ENCODE measurements at regions not wholly inside any gene's neighbourhood (a gene's known extent, or its start where the extent isn't known, plus 50 kb on each side); places are given as distances from the start of the nearest gene placed in this dataset.
"Not testable (repeated sequence)": the region's sequence is repeated elsewhere in the genome, so short reads cannot be mapped to it uniquely, and the experiment has no call there.

DNA sequence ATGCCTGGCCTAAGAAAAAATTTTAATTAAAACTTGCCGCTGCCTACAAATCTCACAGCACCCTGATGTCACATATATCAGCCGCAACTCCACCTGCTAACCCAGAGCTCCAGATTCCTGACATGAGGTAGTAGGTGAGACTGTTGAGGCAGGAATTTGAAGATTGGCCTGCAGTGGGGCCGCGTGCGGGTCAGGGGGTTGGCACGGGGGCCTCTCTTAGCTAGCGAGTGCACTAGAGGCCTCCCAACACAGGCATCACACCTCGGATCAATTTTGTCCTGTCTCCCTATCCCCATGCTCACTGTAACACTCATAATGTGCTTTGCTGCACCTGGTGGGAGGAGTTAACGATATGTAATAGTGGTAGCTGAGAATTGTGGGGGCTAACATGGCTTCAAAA lies 349.8 kb downstream of the CDC5L start:
- Mint-ChIP-seq H3K4me3 (no peak overlapping the region), H3K9me3 (no peaks in the 10 kb centered on the region), H3K36me3 (ENCODE audit: low read depth) (no peaks in the 10 kb centered on the region), H3K4me1 (peaks cover 6% of the 10 kb centered on the region), H3K27me3 (no peaks in the 10 kb centered on the region), H3K27ac (no peak overlapping the region)
- intact Hi-C loops (cut with micrococcal nuclease): no loop called here
- no peak for DNase-seq

DNA sequence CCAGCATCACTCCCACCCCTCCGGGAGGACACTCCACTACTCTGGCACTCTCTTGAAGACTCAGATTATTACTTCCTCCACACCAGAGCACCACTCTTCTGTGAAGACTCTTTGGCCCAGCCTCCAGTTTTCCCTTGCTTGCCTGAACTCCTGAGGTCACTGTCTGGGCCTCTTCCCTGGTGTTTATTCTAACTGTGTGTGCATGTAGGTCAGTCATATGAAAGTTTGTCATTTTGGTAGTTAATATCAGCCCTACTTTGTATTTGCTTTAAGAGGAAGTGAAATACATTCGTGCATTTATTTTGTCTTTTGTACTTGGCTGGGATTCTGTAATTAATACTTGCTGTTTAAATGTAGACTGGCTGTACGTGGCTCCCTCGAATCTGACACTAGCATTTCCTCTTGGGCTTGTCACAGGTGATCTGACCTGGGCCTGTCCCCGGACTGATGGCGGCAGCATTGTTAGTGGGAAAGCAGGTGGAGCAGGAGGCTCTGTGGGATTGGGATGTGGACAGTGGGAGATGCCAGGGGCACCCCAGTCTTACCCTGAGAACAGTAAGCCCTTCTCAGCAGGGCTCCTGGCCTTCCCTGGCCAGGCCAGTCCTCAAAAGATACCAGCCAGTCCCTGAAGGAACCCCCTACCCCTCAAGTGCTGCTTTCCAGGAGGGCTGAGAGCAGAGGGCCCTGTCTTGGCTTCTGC lies 350.5 kb downstream of the CDC5L start:
- no peaks in the 10 kb centered on the region for H3K9me3 Mint-ChIP-seq
- H3K36me3 Mint-ChIP-seq (ENCODE audit: low read depth): no peaks in the 10 kb centered on the region
- no peak overlapping the region for H3K27ac Mint-ChIP-seq
- intact Hi-C loops (cut with micrococcal nuclease): no loop called here
- H3K27me3 Mint-ChIP-seq: no peaks in the 10 kb centered on the region
- H3K4me3 Mint-ChIP-seq: no peak overlapping the region
- peaks cover 6% of the 10 kb centered on the region for H3K4me1 Mint-ChIP-seq
- peak; percentile 52 for DNase-seq

- DNase-seq: peak; percentile 35
- Mint-ChIP-seq H3K4me3 (no peak overlapping the region), H3K4me1 (peaks cover 6% of the 10 kb centered on the region), H3K9me3 (no peaks in the 10 kb centered on the region), H3K27me3 (no peaks in the 10 kb centered on the region), H3K36me3 (ENCODE audit: low read depth) (no peaks in the 10 kb centered on the region), H3K27ac (peak overlapping the region; percentile 53)
- intact Hi-C loops (cut with micrococcal nuclease): no loop called here
Measured at GRCh38 chr6:44738601-44739146, 351.2 kb downstream of the CDC5L start.

DNA sequence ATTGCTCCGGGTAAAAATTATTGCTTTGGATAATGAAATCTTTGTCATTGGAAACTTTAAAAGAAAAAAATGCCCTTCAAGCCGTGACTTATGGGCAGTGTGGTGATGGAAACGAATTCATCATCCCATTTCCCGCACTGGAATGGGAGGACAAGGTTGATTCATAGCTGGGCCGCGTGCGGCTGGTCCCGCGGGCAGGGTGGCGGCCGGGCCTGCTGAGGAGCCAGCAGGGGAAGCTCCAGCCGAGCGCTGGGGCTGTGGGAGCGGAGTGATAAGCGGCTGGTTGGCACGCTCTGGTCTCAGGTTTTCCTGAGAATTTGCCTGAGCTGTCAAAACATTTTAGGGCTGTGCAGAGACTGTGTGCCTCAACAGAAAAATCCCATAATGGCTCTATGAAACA lies 351.7 kb downstream of the CDC5L start:
- Mint-ChIP-seq H3K9me3 (no peaks in the 10 kb centered on the region), H3K4me1 (peaks cover 6% of the 10 kb centered on the region), H3K36me3 (ENCODE audit: low read depth) (no peaks in the 10 kb centered on the region), H3K27me3 (no peaks in the 10 kb centered on the region), H3K4me3 (no peak overlapping the region), H3K27ac (no peak overlapping the region)
- DNase-seq: no peak
- intact Hi-C loops (cut with micrococcal nuclease): no loop called here

DNA sequence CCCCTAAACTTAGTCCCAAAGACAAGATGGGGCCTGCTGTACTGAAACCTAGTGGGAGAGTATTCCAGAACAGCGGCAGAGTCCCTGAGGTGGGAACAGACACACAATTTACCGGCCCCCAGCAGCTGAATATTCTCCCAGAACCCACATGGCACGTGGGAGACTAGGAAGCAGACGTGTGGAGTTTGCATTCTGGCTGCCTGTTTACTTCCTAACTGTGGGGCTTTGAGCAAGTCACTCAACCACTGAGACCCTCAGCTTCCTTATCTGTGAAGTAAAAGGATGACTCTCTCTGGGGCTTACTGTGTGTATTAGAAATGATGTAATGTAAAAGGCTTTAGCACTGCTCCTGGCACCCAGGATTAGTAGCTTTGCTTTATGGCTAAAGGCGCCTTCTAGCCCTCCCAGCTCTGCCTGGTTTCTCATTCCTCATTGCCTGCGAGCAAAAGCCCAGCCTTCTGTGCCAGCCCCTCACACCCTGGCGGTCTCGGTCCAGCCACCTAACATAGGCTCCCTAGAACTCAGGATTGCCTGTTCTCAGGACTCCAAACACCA lies 353.1 kb downstream of the CDC5L start:
- Mint-ChIP-seq H3K27ac (no peak overlapping the region), H3K9me3 (no peaks in the 10 kb centered on the region), H3K36me3 (ENCODE audit: low read depth) (no peaks in the 10 kb centered on the region), H3K4me1 (peaks cover 2% of the 10 kb centered on the region), H3K4me3 (no peak overlapping the region), H3K27me3 (no peaks in the 10 kb centered on the region)
- DNase-seq: no peak
- intact Hi-C loops (cut with micrococcal nuclease): no loop called here

DNA sequence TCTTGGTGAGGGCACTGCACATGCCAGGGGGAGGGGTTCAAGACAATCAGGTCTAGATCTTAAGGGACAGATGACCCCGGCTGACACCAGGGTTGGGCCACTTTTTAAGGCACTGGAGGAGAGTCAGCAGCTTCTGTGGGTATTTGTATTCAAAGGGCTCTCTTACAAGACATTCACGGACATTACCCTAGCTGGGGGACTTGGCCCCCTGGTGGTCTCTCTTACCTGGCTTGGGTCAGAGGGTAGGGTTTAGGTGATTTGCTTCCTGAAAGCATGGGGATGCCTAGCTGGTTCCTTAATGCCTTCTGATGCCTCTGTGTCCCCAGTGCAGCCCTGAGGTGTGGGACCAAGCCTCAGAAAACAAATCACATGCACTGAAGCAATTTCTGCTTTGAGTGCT lies 354.7 kb downstream of the CDC5L start:
- Mint-ChIP-seq H3K4me1 (peaks cover 2% of the 10 kb centered on the region), H3K9me3 (no peaks in the 10 kb centered on the region), H3K4me3 (no peak overlapping the region), H3K36me3 (ENCODE audit: low read depth) (no peaks in the 10 kb centered on the region), H3K27me3 (no peaks in the 10 kb centered on the region), H3K27ac (no peak overlapping the region)
- intact Hi-C loops (cut with micrococcal nuclease): no loop called here
- no peak for DNase-seq

- no peaks in the 10 kb centered on the region for H3K27me3 Mint-ChIP-seq
- intact Hi-C loops (cut with micrococcal nuclease): no loop called here
- H3K27ac Mint-ChIP-seq: no peak overlapping the region
- H3K9me3 Mint-ChIP-seq: no peaks in the 10 kb centered on the region
- no peak for DNase-seq
- H3K4me1 Mint-ChIP-seq: peaks cover 2% of the 10 kb centered on the region
- no peaks in the 10 kb centered on the region for H3K36me3 Mint-ChIP-seq (ENCODE audit: low read depth)
- no peak overlapping the region for H3K4me3 Mint-ChIP-seq
Measured at GRCh38 chr6:44742828-44743372, 355.4 kb downstream of the CDC5L start.

- H3K36me3 Mint-ChIP-seq (ENCODE audit: low read depth); H3K4me1 Mint-ChIP-seq; H3K27me3 Mint-ChIP-seq; H3K4me3 Mint-ChIP-seq; DNase-seq; H3K27ac Mint-ChIP-seq; intact Hi-C loops (cut with micrococcal nuclease): not testable (repeated sequence)
- peaks cover 12% of the 10 kb centered on the region for H3K9me3 Mint-ChIP-seq
Measured at GRCh38 chr6:44760116-44760515, 372.6 kb downstream of the CDC5L start.

- no peak for DNase-seq
- Mint-ChIP-seq H3K9me3 (peaks cover 12% of the 10 kb centered on the region), H3K4me1 (no peaks in the 10 kb centered on the region), H3K4me3 (no peak overlapping the region), H3K27ac (no peak overlapping the region), H3K36me3 (ENCODE audit: low read depth) (peaks cover 2% of the 10 kb centered on the region), H3K27me3 (peaks cover 7% of the 10 kb centered on the region)
- intact Hi-C loops (cut with micrococcal nuclease): no loop called here
Measured at GRCh38 chr6:44761046-44761445, 373.5 kb downstream of the CDC5L start.

DNA sequence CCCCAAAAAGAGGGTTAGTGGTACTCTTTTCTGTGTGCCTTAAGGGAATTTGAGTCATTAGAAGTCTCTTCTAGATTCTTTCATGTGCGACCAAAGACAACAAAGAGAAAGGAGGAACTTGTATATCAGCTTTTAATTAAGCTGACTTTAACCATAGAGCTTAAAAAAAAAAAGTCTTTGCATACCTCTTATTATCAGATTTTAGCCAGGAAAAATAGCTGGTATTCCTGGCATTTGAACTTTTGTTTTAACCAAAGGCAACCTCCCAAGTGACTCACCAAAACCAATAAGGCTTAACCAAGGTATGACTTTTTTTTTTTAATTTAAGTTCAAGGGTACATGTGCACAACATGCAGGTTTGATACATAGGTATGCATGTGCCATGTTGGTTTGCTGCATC lies 375.0 kb downstream of the CDC5L start:
- Mint-ChIP-seq H3K4me1 (no peaks in the 10 kb centered on the region), H3K27ac (no peak overlapping the region), H3K27me3 (peaks cover 10% of the 10 kb centered on the region), H3K4me3 (no peak overlapping the region), H3K36me3 (ENCODE audit: low read depth) (peaks cover 2% of the 10 kb centered on the region), H3K9me3 (peaks cover 17% of the 10 kb centered on the region)
- intact Hi-C loops (cut with micrococcal nuclease): no loop called here
- DNase-seq: no peak

DNA sequence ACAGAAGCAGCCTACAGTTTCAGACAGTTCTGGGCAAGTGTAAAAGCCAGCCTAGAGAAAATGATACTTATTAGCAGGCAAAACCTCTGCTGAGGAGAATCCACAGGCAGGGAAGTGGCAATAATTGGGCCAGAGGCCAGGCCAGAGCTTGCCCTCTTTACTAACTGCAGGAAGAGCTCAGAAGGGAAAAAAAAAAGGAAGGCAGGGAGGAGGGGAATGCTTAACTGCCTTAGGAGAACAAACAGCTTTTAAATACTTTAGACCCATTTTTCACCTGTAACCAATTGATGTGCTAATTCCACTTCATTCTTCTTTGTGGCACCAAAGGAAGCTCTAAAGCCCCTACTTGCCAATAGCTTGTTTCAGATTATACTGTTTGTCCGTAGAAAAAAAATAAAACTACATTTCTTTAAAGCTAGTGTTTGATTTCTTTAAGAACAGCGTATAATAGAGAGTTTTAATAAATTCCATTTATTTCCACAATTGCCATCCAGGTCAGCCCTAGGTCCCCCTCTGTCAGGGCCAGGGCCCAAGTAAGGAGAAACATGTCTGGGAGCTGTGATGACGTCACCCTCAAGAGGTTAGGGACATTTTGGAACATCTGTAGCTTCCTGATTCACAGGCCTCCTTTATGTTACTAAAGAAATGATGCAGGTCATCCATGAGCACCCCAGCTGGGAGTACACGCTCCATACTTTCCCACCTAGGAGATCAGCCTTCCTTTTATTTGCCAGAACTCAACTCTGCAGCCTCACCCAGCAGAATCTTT lies 384.3 kb downstream of the CDC5L start:
- H3K27me3 Mint-ChIP-seq: peaks cover 5% of the 10 kb centered on the region
- no peak for DNase-seq

GRCh38 chr6:44772838-44773237 lies 385.3 kb downstream of the CDC5L start:
- Mint-ChIP-seq H3K4me3 (no peak overlapping the region), H3K27me3 (peaks cover 2% of the 10 kb centered on the region), H3K4me1 (no peaks in the 10 kb centered on the region), H3K36me3 (ENCODE audit: low read depth) (peaks cover 2% of the 10 kb centered on the region), H3K9me3 (peaks cover 14% of the 10 kb centered on the region), H3K27ac (no peak overlapping the region)
- intact Hi-C loops (cut with micrococcal nuclease): no loop called here
- DNase-seq: no peak

More for the DNA sequence above, 384.3 kb downstream of the CDC5L start:
- H3K27ac Mint-ChIP-seq: no peak overlapping the region
- peaks cover 19% of the 10 kb centered on the region for H3K9me3 Mint-ChIP-seq
- no peaks in the 10 kb centered on the region for H3K4me1 Mint-ChIP-seq
- peaks cover 2% of the 10 kb centered on the region for H3K36me3 Mint-ChIP-seq (ENCODE audit: low read depth)
- H3K4me3 Mint-ChIP-seq: no peak overlapping the region
- intact Hi-C loops (cut with micrococcal nuclease): no loop called here

DNA sequence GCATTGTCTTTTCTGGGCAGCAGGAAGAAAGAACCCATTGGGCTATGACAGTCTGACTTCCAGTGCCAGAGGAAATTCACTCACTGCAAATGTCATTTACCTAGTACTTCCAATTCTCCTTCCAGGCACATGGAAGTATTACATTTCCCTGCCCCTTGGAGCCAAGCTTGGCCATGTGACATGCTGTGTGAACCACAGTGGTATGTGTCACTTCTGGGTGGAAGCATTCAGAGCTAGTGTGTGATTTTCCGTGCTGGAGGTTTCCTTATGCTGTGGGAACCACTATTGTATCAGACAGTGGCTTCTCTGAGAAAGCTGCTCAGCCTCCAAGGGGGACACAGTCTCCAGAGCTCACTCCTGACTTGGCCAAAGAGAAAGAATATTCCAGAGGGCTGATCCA lies 387.6 kb downstream of the CDC5L start:
- Mint-ChIP-seq H3K9me3 (peaks cover 14% of the 10 kb centered on the region), H3K36me3 (ENCODE audit: low read depth) (peaks cover 2% of the 10 kb centered on the region), H3K4me1 (no peaks in the 10 kb centered on the region), H3K4me3 (no peak overlapping the region), H3K27me3 (peaks cover 2% of the 10 kb centered on the region), H3K27ac (no peak overlapping the region)
- intact Hi-C loops (cut with micrococcal nuclease): no loop called here
- no peak for DNase-seq

DNA sequence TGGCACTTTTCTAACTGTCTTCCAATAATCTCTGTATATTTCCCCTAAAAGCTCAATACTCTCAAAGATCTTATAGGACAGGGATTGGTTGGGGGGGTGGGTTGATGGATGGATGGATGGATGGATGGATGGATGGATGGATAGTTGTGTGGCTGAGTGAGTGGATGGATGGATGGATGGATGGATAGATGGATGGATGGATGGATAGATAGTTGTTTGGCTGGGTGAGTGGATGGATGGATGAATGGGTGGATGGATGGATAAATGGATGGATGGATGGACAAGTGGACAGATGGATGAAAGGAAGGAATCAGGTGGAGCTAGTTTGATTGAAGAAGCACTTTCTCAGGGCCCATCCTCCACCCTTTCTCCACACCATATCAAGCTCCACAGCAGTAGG lies 388.8 kb downstream of the CDC5L start:
- intact Hi-C loops (cut with micrococcal nuclease): no loop called here
- peaks cover 2% of the 10 kb centered on the region for H3K36me3 Mint-ChIP-seq (ENCODE audit: low read depth)
- DNase-seq: no peak
- no peak overlapping the region for H3K27ac Mint-ChIP-seq
- H3K4me3 Mint-ChIP-seq: no peak overlapping the region
- peaks cover 2% of the 10 kb centered on the region for H3K27me3 Mint-ChIP-seq
- H3K4me1 Mint-ChIP-seq: no peaks in the 10 kb centered on the region
- H3K9me3 Mint-ChIP-seq: peaks cover 14% of the 10 kb centered on the region
